HCT116 (cell line): ENCODE measurements at regions not wholly inside any gene's neighbourhood (a gene's known extent, or its start where the extent isn't known, plus 50 kb on each side); places are given as distances from the start of the nearest gene placed in this dataset.

ENCODE experiments used
- ATAC-seq: fragments of 200-7000 bp; cut with Tn5 transposase; 2 replicates; pipeline ENCODE4 v1.9.1; 2020; ENCODE audit warnings: mild to moderate bottlenecking, moderate library complexity
- BruUV-seq: library from RNA; stranded (reverse); fragments of 400-500 nt; replicated peaks from 2 replicates; lab custom pipeline; 2021; lab: Mats Ljungman, UMichigan
- CTCF ChIA-PET: fragments of 300-600 bp; sonication (Branson Sonifier 250); formaldehyde crosslinking; loops from one replicate; lab custom pipeline; 2021; ENCODE audit warnings: antibody characterized with exemption; lab: Charles Lee
- POLR2A ChIA-PET: fragments of 300-600, 350-600 bp; sonication (Branson Sonifier 250); formaldehyde crosslinking; loops from one replicate; lab custom pipeline; 2021; ENCODE audit warnings: antibody characterized with exemption; lab: Charles Lee
- RAD21 ChIA-PET, 2 experiments: fragments of 300-600 bp; sonication (Branson Sonifier 250); formaldehyde crosslinking; loops; one replicate each; lab custom pipeline; 2023; ENCODE audit warnings: low total read pairs in 2 of 2; ENCODE audit not compliant: uncharacterized antibody in 2 of 2, unreplicated experiment in 2 of 2, low non-redundant PET in 1 of 2; lab: Charles Lee
- DNase-seq: peaks from one replicate; pipeline ENCODE4 v3.0.0-alpha.2; 2010; ENCODE audit warnings: low read depth, low spot score
- H2AFZ ChIP-seq: fragments of 200-600 bp; shearing (Covaris generic), sonication (generic); 2 replicates; pipeline ENCODE4 v1.6.1; 2017; ENCODE audit warnings: low read depth, mixed run types, mixed read lengths, antibody characterized with exemption, low read length; ENCODE audit not compliant: poor library complexity, severe bottlenecking
- H3K27ac ChIP-seq: 2 replicates; pipeline ENCODE4 v1.5.1; 2012; ENCODE audit warnings: low read depth, low read length
- H3K27me3 ChIP-seq: fragments of 200-600 bp; sonication (generic); 2 replicates; pipeline ENCODE4 v1.6.1; 2016; ENCODE audit warnings: mixed run types, low read length, mixed read lengths; ENCODE audit not compliant: insufficient read depth
- H3K36me3 ChIP-seq, 2 experiments: fragments of 200-500 bp in 1 of 2; fragments of 200-600 bp in 1 of 2; sonication (Bioruptor generic) in 1 of 2; sonication (generic) in 1 of 2; 2 replicates each; pipeline versions ENCODE4 v1.5.1 to v1.6.1; 2014 to 2016; ENCODE audit warnings: low read length in 2 of 2, inconsistent platforms in 1 of 2, mixed read lengths in 1 of 2, mixed run types in 1 of 2; ENCODE audit not compliant: insufficient read depth in 2 of 2, control insufficient read depth in 1 of 2
- H3K4me1 ChIP-seq, 2 experiments: fragments of 200-600 bp in 1 of 2; sonication (generic) in 1 of 2; 2 replicates each; pipeline versions ENCODE4 v1.5.1 to v1.6.1; 2012 to 2017; ENCODE audit warnings: low read length in 2 of 2, inconsistent platforms in 1 of 2, mild to moderate bottlenecking in 1 of 2, mixed read lengths in 1 of 2, mixed run types in 1 of 2, moderate library complexity in 1 of 2; ENCODE audit not compliant: insufficient read depth in 2 of 2, control insufficient read depth in 1 of 2
- H3K4me2 ChIP-seq: fragments of 200-600 bp; sonication (generic); 2 replicates; pipeline ENCODE4 v1.6.1; 2017; ENCODE audit warnings: mixed run types, low read length, mixed read lengths
- H3K4me3 ChIP-seq, 2 experiments: fragments of 200-600 bp in 1 of 2; sonication (generic) in 1 of 2; replicated peaks in 1 of 2; 2 replicates each; pipeline ENCODE4 v1.5.1; 2011 to 2016; ENCODE audit warnings: low read length in 2 of 2, control low read depth in 1 of 2, low read depth in 1 of 2, mild to moderate bottlenecking in 1 of 2, mixed read lengths in 1 of 2, mixed run types in 1 of 2
- H3K79me2 ChIP-seq: fragments of 200-600 bp; sonication (generic); 2 replicates; pipeline ENCODE4 v1.6.1; 2017; ENCODE audit warnings: mild to moderate bottlenecking, mixed run types, low read length, moderate library complexity, mixed read lengths; ENCODE audit not compliant: insufficient read depth
- H3K9ac ChIP-seq: fragments of 200-600 bp; sonication (generic); 2 replicates; pipeline ENCODE4 v1.6.1; 2016; ENCODE audit warnings: low read length, mixed read lengths
- H3K9me2 ChIP-seq: fragments of 200-600 bp; sonication (generic), shearing (Covaris generic); 2 replicates; pipeline ENCODE4 v1.6.1; 2017; ENCODE audit warnings: mixed run types, mild to moderate bottlenecking, moderate library complexity; ENCODE audit not compliant: insufficient read depth
- H3K9me3 ChIP-seq, 2 experiments: fragments of 200-500 bp in 1 of 2; fragments of 200-600 bp in 1 of 2; sonication (Bioruptor generic) in 1 of 2; sonication (generic) in 1 of 2; 2 replicates each; pipeline ENCODE4 v1.6.1; 2014 to 2017; ENCODE audit warnings: low read length in 2 of 2, mixed read lengths in 2 of 2, inconsistent platforms in 1 of 2, low read depth in 1 of 2, mild to moderate bottlenecking in 1 of 2, mixed run types in 1 of 2, moderate library complexity in 1 of 2; ENCODE audit not compliant: control insufficient read depth in 1 of 2, insufficient read depth in 1 of 2
- H4K20me1 ChIP-seq: fragments of 200-600 bp; sonication (generic), shearing (Covaris generic); 2 replicates; pipeline ENCODE4 v1.6.1; 2017; ENCODE audit warnings: mixed run types, mild to moderate bottlenecking, moderate library complexity; ENCODE audit not compliant: insufficient read depth
- CBX3 ChIP-seq: IDR thresholded peaks from 2 replicates; pipeline ENCODE4 v1.6.1; 2012; ENCODE audit warnings: low read depth
- CEBPB ChIP-seq: IDR thresholded peaks from 2 replicates; pipeline ENCODE4 v1.6.1; 2012; ENCODE audit warnings: low read depth
- EGR1 ChIP-seq: IDR thresholded peaks from 2 replicates; pipeline ENCODE4 v1.6.1; 2012; ENCODE audit warnings: low read depth
- ELF1 ChIP-seq: IDR thresholded peaks from 2 replicates; pipeline ENCODE4 v1.6.1; 2012; ENCODE audit warnings: low read depth, borderline replicate concordance
- EZH2 ChIP-seq: fragments of 200-600 bp; sonication (generic); IDR thresholded peaks from 2 replicates; pipeline ENCODE4 v1.6.1; 2017; ENCODE audit warnings: antibody characterized with exemption, mixed run types
- EZH2phosphoT487 ChIP-seq: fragments of 200-600 bp; IDR thresholded peaks from 2 replicates; pipeline ENCODE4 v1.6.1; 2018; ENCODE audit warnings: antibody characterized with exemption, borderline replicate concordance
- JUND ChIP-seq: IDR thresholded peaks from 2 replicates; pipeline ENCODE4 v1.6.1; 2012
- POLR2A ChIP-seq: IDR thresholded peaks from 2 replicates; pipeline ENCODE4 v1.7.0; 2011; ENCODE audit warnings: borderline replicate concordance; ENCODE audit not compliant: insufficient read depth, insufficient read length; ENCODE audit errors: extremely low read depth
- POLR2AphosphoS5 ChIP-seq: IDR thresholded peaks from 2 replicates; pipeline ENCODE4 v1.6.1; 2011; ENCODE audit warnings: mild to moderate bottlenecking, low read depth, low read length, moderate library complexity
- RAD21 ChIP-seq: IDR thresholded peaks from 2 replicates; pipeline ENCODE4 v1.6.1; 2012; ENCODE audit warnings: low read depth, mild to moderate bottlenecking
- SP1 ChIP-seq: IDR thresholded peaks from 2 replicates; pipeline ENCODE4 v1.6.1; 2012; ENCODE audit warnings: low read depth
- TCF7L2 ChIP-seq: IDR thresholded peaks from 2 replicates; pipeline ENCODE4 v1.7.0; 2011; ENCODE audit warnings: borderline replicate concordance, inconsistent platforms; ENCODE audit not compliant: insufficient read depth, insufficient read length; ENCODE audit errors: extremely low read depth
- YY1 ChIP-seq: IDR thresholded peaks from 2 replicates; pipeline ENCODE4 v1.6.1; 2011; ENCODE audit warnings: low read length, low read depth, moderate library complexity, mild to moderate bottlenecking; ENCODE audit not compliant: insufficient replicate concordance; ENCODE audit errors: extremely low read depth
- ZFX ChIP-seq: fragments of 450-650 bp; IDR thresholded peaks from 2 replicates; pipeline ENCODE4 v1.6.1; 2017
- intact Hi-C: fragments of 100-400 bp; cut with micrococcal nuclease; formaldehyde crosslinking; loops from 2 replicates; pipeline ENCODE4 v1.10.0; 2022
- TF ChIP-seq, protein P1 (sequence below): IDR thresholded peaks from 2 replicates; pipeline ENCODE4 v1.6.1; 2012
- TF ChIP-seq, protein P2 (sequence below): IDR thresholded peaks from 2 replicates; pipeline ENCODE4 v1.6.1; 2012
- TF ChIP-seq, protein P3 (sequence below): IDR thresholded peaks from 2 replicates; pipeline ENCODE4 v1.6.1; 2011; ENCODE audit warnings: mild to moderate bottlenecking, low read length, moderate library complexity; ENCODE audit not compliant: insufficient replicate concordance; ENCODE audit errors: extremely low read depth
- TF ChIP-seq, protein P4 (sequence below): IDR thresholded peaks from 2 replicates; pipeline ENCODE4 v1.6.1; 2012; ENCODE audit warnings: low read depth

DNA sequence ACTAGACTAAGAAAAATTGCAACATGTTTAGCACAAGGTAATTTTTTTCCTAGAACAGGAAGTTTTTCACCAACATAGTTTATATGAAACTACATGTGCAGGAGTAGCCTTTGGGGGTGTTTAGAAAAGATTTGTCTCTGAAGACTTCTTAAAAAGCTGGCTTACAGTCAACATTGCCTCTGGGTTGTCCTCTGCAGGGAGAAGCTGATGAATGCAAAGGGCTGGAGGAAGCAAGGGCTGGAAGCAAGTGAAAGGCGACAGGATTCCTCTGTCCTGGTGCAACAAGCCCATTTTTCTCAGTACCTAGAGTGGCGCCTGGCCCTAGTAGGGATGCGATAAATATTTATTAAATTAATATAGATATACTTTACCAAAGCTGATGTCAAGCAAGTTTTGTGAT lies 180.3 kb upstream of the LCORL start:
- Histone ChIP-seq H3K4me2 (no peak overlapping the region), H3K9ac (no peak overlapping the region), H3K27ac (no peak overlapping the region), H3K9me3 (no peaks in the 10 kb centered on the region), H3K9me2 (no peaks in the 10 kb centered on the region), H3K4me3 (no peak overlapping the region), H3K4me1 (no peaks in the 10 kb centered on the region), H2AFZ (no peak overlapping the region), H3K36me3 (no peaks in the 10 kb centered on the region), H4K20me1 (no peaks in the 10 kb centered on the region), H3K27me3 (no peaks in the 10 kb centered on the region; the same call in 1 of the 2 replicates), H3K79me2 (no peaks in the 10 kb centered on the region)
- intact Hi-C loops = no loop called here
- ChIA-PET POLR2A (no interaction called here), RAD21 (no interaction called here), CTCF (no interaction called here)
- DNase-seq (no peak), ATAC-seq (no peak)
- no TSS peak for BruUV-seq
- no peak for TF ChIP-seq EGR1
- TF ChIP-seq YY1 = no peak
- no peak for TF ChIP-seq POLR2A
- TF ChIP-seq TCF7L2 = no peak
- no peak for TF ChIP-seq CBX3
- TF ChIP-seq, protein P1, sequence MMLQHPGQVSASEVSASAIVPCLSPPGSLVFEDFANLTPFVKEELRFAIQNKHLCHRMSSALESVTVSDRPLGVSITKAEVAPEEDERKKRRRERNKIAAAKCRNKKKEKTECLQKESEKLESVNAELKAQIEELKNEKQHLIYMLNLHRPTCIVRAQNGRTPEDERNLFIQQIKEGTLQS = no peak
- no peak for TF ChIP-seq SP1
- TF ChIP-seq CEBPB = no peak
- TF ChIP-seq ELF1 = no peak
- TF ChIP-seq JUND = no peak
- TF ChIP-seq, protein P2, sequence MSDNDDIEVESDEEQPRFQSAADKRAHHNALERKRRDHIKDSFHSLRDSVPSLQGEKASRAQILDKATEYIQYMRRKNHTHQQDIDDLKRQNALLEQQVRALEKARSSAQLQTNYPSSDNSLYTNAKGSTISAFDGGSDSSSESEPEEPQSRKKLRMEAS = no peak
- no peak for TF ChIP-seq POLR2AphosphoS5
- no peak for TF ChIP-seq EZH2phosphoT487
- TF ChIP-seq, protein P3, sequence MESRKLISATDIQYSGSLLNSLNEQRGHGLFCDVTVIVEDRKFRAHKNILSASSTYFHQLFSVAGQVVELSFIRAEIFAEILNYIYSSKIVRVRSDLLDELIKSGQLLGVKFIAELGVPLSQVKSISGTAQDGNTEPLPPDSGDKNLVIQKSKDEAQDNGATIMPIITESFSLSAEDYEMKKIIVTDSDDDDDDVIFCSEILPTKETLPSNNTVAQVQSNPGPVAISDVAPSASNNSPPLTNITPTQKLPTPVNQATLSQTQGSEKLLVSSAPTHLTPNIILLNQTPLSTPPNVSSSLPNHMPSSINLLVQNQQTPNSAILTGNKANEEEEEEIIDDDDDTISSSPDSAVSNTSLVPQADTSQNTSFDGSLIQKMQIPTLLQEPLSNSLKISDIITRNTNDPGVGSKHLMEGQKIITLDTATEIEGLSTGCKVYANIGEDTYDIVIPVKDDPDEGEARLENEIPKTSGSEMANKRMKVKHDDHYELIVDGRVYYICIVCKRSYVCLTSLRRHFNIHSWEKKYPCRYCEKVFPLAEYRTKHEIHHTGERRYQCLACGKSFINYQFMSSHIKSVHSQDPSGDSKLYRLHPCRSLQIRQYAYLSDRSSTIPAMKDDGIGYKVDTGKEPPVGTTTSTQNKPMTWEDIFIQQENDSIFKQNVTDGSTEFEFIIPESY = no peak
- no peak for TF ChIP-seq EZH2
- TF ChIP-seq ZFX = no peak
- TF ChIP-seq, protein P4, sequence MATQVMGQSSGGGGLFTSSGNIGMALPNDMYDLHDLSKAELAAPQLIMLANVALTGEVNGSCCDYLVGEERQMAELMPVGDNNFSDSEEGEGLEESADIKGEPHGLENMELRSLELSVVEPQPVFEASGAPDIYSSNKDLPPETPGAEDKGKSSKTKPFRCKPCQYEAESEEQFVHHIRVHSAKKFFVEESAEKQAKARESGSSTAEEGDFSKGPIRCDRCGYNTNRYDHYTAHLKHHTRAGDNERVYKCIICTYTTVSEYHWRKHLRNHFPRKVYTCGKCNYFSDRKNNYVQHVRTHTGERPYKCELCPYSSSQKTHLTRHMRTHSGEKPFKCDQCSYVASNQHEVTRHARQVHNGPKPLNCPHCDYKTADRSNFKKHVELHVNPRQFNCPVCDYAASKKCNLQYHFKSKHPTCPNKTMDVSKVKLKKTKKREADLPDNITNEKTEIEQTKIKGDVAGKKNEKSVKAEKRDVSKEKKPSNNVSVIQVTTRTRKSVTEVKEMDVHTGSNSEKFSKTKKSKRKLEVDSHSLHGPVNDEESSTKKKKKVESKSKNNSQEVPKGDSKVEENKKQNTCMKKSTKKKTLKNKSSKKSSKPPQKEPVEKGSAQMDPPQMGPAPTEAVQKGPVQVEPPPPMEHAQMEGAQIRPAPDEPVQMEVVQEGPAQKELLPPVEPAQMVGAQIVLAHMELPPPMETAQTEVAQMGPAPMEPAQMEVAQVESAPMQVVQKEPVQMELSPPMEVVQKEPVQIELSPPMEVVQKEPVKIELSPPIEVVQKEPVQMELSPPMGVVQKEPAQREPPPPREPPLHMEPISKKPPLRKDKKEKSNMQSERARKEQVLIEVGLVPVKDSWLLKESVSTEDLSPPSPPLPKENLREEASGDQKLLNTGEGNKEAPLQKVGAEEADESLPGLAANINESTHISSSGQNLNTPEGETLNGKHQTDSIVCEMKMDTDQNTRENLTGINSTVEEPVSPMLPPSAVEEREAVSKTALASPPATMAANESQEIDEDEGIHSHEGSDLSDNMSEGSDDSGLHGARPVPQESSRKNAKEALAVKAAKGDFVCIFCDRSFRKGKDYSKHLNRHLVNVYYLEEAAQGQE = no peak
- TF ChIP-seq RAD21 = no peak
